ENCODE measurements at regions not wholly inside any gene's neighbourhood (a gene's known extent, or its start where the extent isn't known, plus 50 kb on each side); places are given as distances from the start of the nearest gene placed in this dataset.
A peak's percentile ranks its signal among the peaks of the same experiment; 100 is the strongest.

GRCh38 chr10:57679916-57680315, 587.8 kb downstream of the IPMK start:
- no peaks in the 10 kb centered on the region for H3K9me3 ChIP-seq (ENCODE audit: control extremely low read depth in 1 of 5, control insufficient read depth in 4 of 5, insufficient read depth in 2 of 5, low read depth in 1 of 5, low read length in 4 of 5)
- H3K27ac ChIP-seq (ENCODE audit: insufficient read depth in 1 of 2, low read depth in 1 of 2, low read length in 2 of 2, poor library complexity in 1 of 2, severe bottlenecking in 2 of 2): no peak overlapping the region
- no peak overlapping the region for H3K4me3 ChIP-seq (ENCODE audit: control insufficient read depth in 1 of 7, extremely low read depth in 1 of 7, insufficient read depth in 4 of 7, low read depth in 2 of 7, low read length in 6 of 7)
- H3K36me3 ChIP-seq (ENCODE audit: control insufficient read depth in 4 of 4, insufficient read depth in 4 of 4, low read length in 3 of 4): no peaks in the 10 kb centered on the region
- POLR2A ChIA-PET: no interaction called here
- no CpG with 5 or more reads among the region's 1 CpG for WGBS (ENCODE audit: insufficient coverage)
- H3K4me1 ChIP-seq (ENCODE audit: control extremely low read depth in 1 of 4, control insufficient read depth in 4 of 4, insufficient read depth in 4 of 4, low read length in 3 of 4): no peaks in the 10 kb centered on the region
- DNase-seq: no peak
- CTCF ChIA-PET: no interaction called here
- H3K27me3 ChIP-seq (replicated peaks in 2 of 5; ENCODE audit: control insufficient read depth in 4 of 5, insufficient read depth in 5 of 5, low read length in 4 of 5): no peaks in the 10 kb centered on the region

GRCh38 chr10:57675125-57675524, 592.6 kb downstream of the IPMK start:
- Histone ChIP-seq H3K27ac (ENCODE audit: insufficient read depth in 1 of 2, low read depth in 1 of 2, low read length in 2 of 2, poor library complexity in 1 of 2, severe bottlenecking in 2 of 2) (no peak overlapping the region), H3K27me3 (replicated peaks in 2 of 5; ENCODE audit: control insufficient read depth in 4 of 5, insufficient read depth in 5 of 5, low read length in 4 of 5) (no peaks in the 10 kb centered on the region), H3K36me3 (ENCODE audit: control insufficient read depth in 4 of 4, insufficient read depth in 4 of 4, low read length in 3 of 4) (no peaks in the 10 kb centered on the region), H3K4me1 (ENCODE audit: control extremely low read depth in 1 of 4, control insufficient read depth in 4 of 4, insufficient read depth in 4 of 4, low read length in 3 of 4) (no peaks in the 10 kb centered on the region), H3K9me3 (ENCODE audit: control extremely low read depth in 1 of 5, control insufficient read depth in 4 of 5, insufficient read depth in 2 of 5, low read depth in 1 of 5, low read length in 4 of 5) (no peaks in the 10 kb centered on the region), H3K4me3 (ENCODE audit: control insufficient read depth in 1 of 7, extremely low read depth in 1 of 7, insufficient read depth in 4 of 7, low read depth in 2 of 7, low read length in 6 of 7) (no peak overlapping the region)
- POLR2A ChIA-PET: no interaction called here
- no peak for DNase-seq
- CTCF ChIA-PET: no interaction called here
- WGBS (ENCODE audit: insufficient coverage): no CpG with 5 or more reads among the region's 1 CpG

- Histone ChIP-seq H3K27ac (ENCODE audit: insufficient read depth in 1 of 2, low read depth in 1 of 2, low read length in 2 of 2, poor library complexity in 1 of 2, severe bottlenecking in 2 of 2) (no peak overlapping the region), H3K27me3 (replicated peaks in 2 of 5; ENCODE audit: control insufficient read depth in 4 of 5, insufficient read depth in 5 of 5, low read length in 4 of 5) (no peaks in the 10 kb centered on the region), H3K4me1 (ENCODE audit: control extremely low read depth in 1 of 4, control insufficient read depth in 4 of 4, insufficient read depth in 4 of 4, low read length in 3 of 4) (no peaks in the 10 kb centered on the region), H3K36me3 (ENCODE audit: control insufficient read depth in 4 of 4, insufficient read depth in 4 of 4, low read length in 3 of 4) (no peaks in the 10 kb centered on the region), H3K9me3 (ENCODE audit: control extremely low read depth in 1 of 5, control insufficient read depth in 4 of 5, insufficient read depth in 2 of 5, low read depth in 1 of 5, low read length in 4 of 5) (no peaks in the 10 kb centered on the region), H3K4me3 (ENCODE audit: control insufficient read depth in 1 of 7, extremely low read depth in 1 of 7, insufficient read depth in 4 of 7, low read depth in 2 of 7, low read length in 6 of 7) (no peak overlapping the region)
- POLR2A ChIA-PET: no interaction called here
- no CpG with 5 or more reads among the region's 2 CpGs for WGBS (ENCODE audit: insufficient coverage)
- CTCF ChIA-PET: no interaction called here
- no peak for DNase-seq
These were observed 594.2 kb downstream of the IPMK start for GRCh38 chr10:57673446-57673960.

GRCh38 chr10:57664815-57665214, 602.9 kb downstream of the IPMK start:
- 33% methylated on average over 2 of the region's 3 CpGs for WGBS (ENCODE audit: insufficient coverage)
- Histone ChIP-seq H3K27me3 (replicated peaks in 2 of 5; ENCODE audit: control insufficient read depth in 4 of 5, insufficient read depth in 5 of 5, low read length in 4 of 5) (peaks cover 0 to 2% (median 0%) of the 10 kb centered on the region in 5 experiments), H3K36me3 (ENCODE audit: control insufficient read depth in 4 of 4, insufficient read depth in 4 of 4, low read length in 3 of 4) (no peaks in the 10 kb centered on the region), H3K9me3 (ENCODE audit: control extremely low read depth in 1 of 5, control insufficient read depth in 4 of 5, insufficient read depth in 2 of 5, low read depth in 1 of 5, low read length in 4 of 5) (no peaks in the 10 kb centered on the region), H3K27ac (ENCODE audit: insufficient read depth in 1 of 2, low read depth in 1 of 2, low read length in 2 of 2, poor library complexity in 1 of 2, severe bottlenecking in 2 of 2) (no peak overlapping the region), H3K4me3 (ENCODE audit: control insufficient read depth in 1 of 7, extremely low read depth in 1 of 7, insufficient read depth in 4 of 7, low read depth in 2 of 7, low read length in 6 of 7) (no peak overlapping the region), H3K4me1 (ENCODE audit: control extremely low read depth in 1 of 4, control insufficient read depth in 4 of 4, insufficient read depth in 4 of 4, low read length in 3 of 4) (no peaks in the 10 kb centered on the region)
- POLR2A ChIA-PET: no interaction called here
- no peak for DNase-seq
- CTCF ChIA-PET: no interaction called here

GRCh38 chr10:57663401-57663800, 604.3 kb downstream of the IPMK start:
- DNase-seq: no peak
- H3K4me1 ChIP-seq (ENCODE audit: control extremely low read depth in 1 of 4, control insufficient read depth in 4 of 4, insufficient read depth in 4 of 4, low read length in 3 of 4): no peaks in the 10 kb centered on the region
- 60% methylated on average over 2 of the region's 2 CpGs for WGBS (ENCODE audit: insufficient coverage)
- no peak overlapping the region for H3K27ac ChIP-seq (ENCODE audit: insufficient read depth in 1 of 2, low read depth in 1 of 2, low read length in 2 of 2, poor library complexity in 1 of 2, severe bottlenecking in 2 of 2)
- no peaks in the 10 kb centered on the region for H3K36me3 ChIP-seq (ENCODE audit: control insufficient read depth in 4 of 4, insufficient read depth in 4 of 4, low read length in 3 of 4)
- ChIA-PET POLR2A (no interaction called here), CTCF (no interaction called here)
- H3K27me3 ChIP-seq (replicated peaks in 2 of 5; ENCODE audit: control insufficient read depth in 4 of 5, insufficient read depth in 5 of 5, low read length in 4 of 5): peaks cover 0 to 4% (median 0%) of the 10 kb centered on the region in 5 experiments
- no peak overlapping the region for H3K4me3 ChIP-seq (ENCODE audit: control insufficient read depth in 1 of 7, extremely low read depth in 1 of 7, insufficient read depth in 4 of 7, low read depth in 2 of 7, low read length in 6 of 7)
- no peaks in the 10 kb centered on the region for H3K9me3 ChIP-seq (ENCODE audit: control extremely low read depth in 1 of 5, control insufficient read depth in 4 of 5, insufficient read depth in 2 of 5, low read depth in 1 of 5, low read length in 4 of 5)

- Histone ChIP-seq H3K27me3 (replicated peaks in 2 of 5; ENCODE audit: control insufficient read depth in 4 of 5, insufficient read depth in 5 of 5, low read length in 4 of 5) (peaks cover 0 to 4% (median 0%) of the 10 kb centered on the region in 5 experiments), H3K4me1 (ENCODE audit: control extremely low read depth in 1 of 4, control insufficient read depth in 4 of 4, insufficient read depth in 4 of 4, low read length in 3 of 4) (no peaks in the 10 kb centered on the region), H3K36me3 (ENCODE audit: control insufficient read depth in 4 of 4, insufficient read depth in 4 of 4, low read length in 3 of 4) (no peaks in the 10 kb centered on the region), H3K4me3 (ENCODE audit: control insufficient read depth in 1 of 7, extremely low read depth in 1 of 7, insufficient read depth in 4 of 7, low read depth in 2 of 7, low read length in 6 of 7) (no peak overlapping the region), H3K9me3 (ENCODE audit: control extremely low read depth in 1 of 5, control insufficient read depth in 4 of 5, insufficient read depth in 2 of 5, low read depth in 1 of 5, low read length in 4 of 5) (no peaks in the 10 kb centered on the region), H3K27ac (ENCODE audit: insufficient read depth in 1 of 2, low read depth in 1 of 2, low read length in 2 of 2, poor library complexity in 1 of 2, severe bottlenecking in 2 of 2) (no peak overlapping the region)
- WGBS (ENCODE audit: insufficient coverage): 96% methylated on average over 4 of the region's 4 CpGs
- ChIA-PET POLR2A (no interaction called here), CTCF (no interaction called here)
- no peak for DNase-seq
These were observed 606.5 kb downstream of the IPMK start for GRCh38 chr10:57661206-57661605.

GRCh38 chr10:57657164-57657765, 610.4 kb downstream of the IPMK start:
- Histone ChIP-seq H3K4me3 (ENCODE audit: control insufficient read depth in 1 of 7, extremely low read depth in 1 of 7, insufficient read depth in 4 of 7, low read depth in 2 of 7, low read length in 6 of 7) (no peak overlapping the region), H3K9me3 (ENCODE audit: control extremely low read depth in 1 of 5, control insufficient read depth in 4 of 5, insufficient read depth in 2 of 5, low read depth in 1 of 5, low read length in 4 of 5) (no peaks in the 10 kb centered on the region), H3K27me3 (replicated peaks in 2 of 5; ENCODE audit: control insufficient read depth in 4 of 5, insufficient read depth in 5 of 5, low read length in 4 of 5) (peaks cover 0 to 4% (median 0%) of the 10 kb centered on the region in 5 experiments), H3K4me1 (ENCODE audit: control extremely low read depth in 1 of 4, control insufficient read depth in 4 of 4, insufficient read depth in 4 of 4, low read length in 3 of 4) (no peaks in the 10 kb centered on the region), H3K27ac (ENCODE audit: insufficient read depth in 1 of 2, low read depth in 1 of 2, low read length in 2 of 2, poor library complexity in 1 of 2, severe bottlenecking in 2 of 2) (no peak overlapping the region), H3K36me3 (ENCODE audit: control insufficient read depth in 4 of 4, insufficient read depth in 4 of 4, low read length in 3 of 4) (no peaks in the 10 kb centered on the region)
- 42% methylated on average over 4 of the region's 5 CpGs for WGBS (ENCODE audit: insufficient coverage)
- ChIA-PET POLR2A (no interaction called here), CTCF (interaction anchor here (1.0 to 1.1 kb wide), 3 partner anchors 16 to 315 kb away, joined by 3 to 4 read pairs (median 3); no protein-coding TSS in a partner anchor)
- DNase-seq: peak; percentile 19 to 56 (median 51)
